A673 (cell line): ENCODE measurements at regions not wholly inside any gene's neighbourhood (a gene's known extent, or its start where the extent isn't known, plus 50 kb on each side); places are given as distances from the start of the nearest gene placed in this dataset.

Experiments
- BruUV-seq: library from RNA; stranded (reverse); fragments of 400-500 nt; replicated peaks from 2 replicates; lab custom pipeline; 2021; lab: Mats Ljungman, UMichigan
- CTCF ChIA-PET: fragments of 300-600 bp; sonication (Branson Sonifier 250); formaldehyde crosslinking; loops from one replicate; lab custom pipeline; 2022; ENCODE audit warnings: antibody characterized with exemption; lab: Charles Lee
- POLR2A ChIA-PET: fragments of 300-600 bp; sonication (Branson Sonifier 250); formaldehyde crosslinking; loops from one replicate; lab custom pipeline; 2022; ENCODE audit warnings: antibody characterized with exemption; ENCODE audit not compliant: low non-redundant PET; lab: Charles Lee
- DNase-seq: peaks from one replicate; pipeline ENCODE4 v3.0.0-alpha.2; 2015; ENCODE audit warnings: low spot score
- H3K27ac ChIP-seq: fragments of 200-600 bp; sonication (generic); 2 replicates; pipeline ENCODE4 v1.5.1; 2016; ENCODE audit warnings: mixed run types, low read depth, mild to moderate bottlenecking, mixed read lengths, antibody characterized with exemption, low read length; ENCODE audit not compliant: poor library complexity, severe bottlenecking
- H3K27me3 ChIP-seq: fragments of 200-600 bp; sonication (generic); replicated peaks from 2 replicates; pipeline ENCODE4 v1.6.1; 2017; ENCODE audit warnings: mixed run types, low read depth, mild to moderate bottlenecking, mixed read lengths, antibody characterized with exemption, low read length; ENCODE audit not compliant: insufficient read depth, poor library complexity
- H3K36me3 ChIP-seq: fragments of 200-600 bp; sonication (generic); 2 replicates; pipeline ENCODE4 v1.6.1; 2016; ENCODE audit warnings: mixed run types, mild to moderate bottlenecking, mixed read lengths, antibody characterized with exemption, low read length; ENCODE audit not compliant: insufficient read depth, poor library complexity, severe bottlenecking
- H3K4me1 ChIP-seq: fragments of 200-600 bp; sonication (generic); 2 replicates; pipeline ENCODE4 v1.6.1; 2017; ENCODE audit warnings: mixed run types, mild to moderate bottlenecking, mixed read lengths, antibody characterized with exemption, low read length; ENCODE audit not compliant: insufficient read depth, poor library complexity, severe bottlenecking
- H3K4me3 ChIP-seq: fragments of 200-600 bp; sonication (generic); 2 replicates; pipeline ENCODE4 v1.5.1; 2016; ENCODE audit warnings: low read depth, mixed run types, mild to moderate bottlenecking, mixed read lengths, low read length; ENCODE audit not compliant: poor library complexity, severe bottlenecking
- H3K9me3 ChIP-seq: fragments of 200-600 bp; sonication (generic); 2 replicates; pipeline ENCODE4 v1.6.1; 2016; ENCODE audit warnings: mixed run types, low read depth, mild to moderate bottlenecking, mixed read lengths, antibody characterized with exemption, low read length; ENCODE audit not compliant: poor library complexity, severe bottlenecking
- EZH2 ChIP-seq: fragments of 200-600 bp; sonication (generic); IDR thresholded peaks from 2 replicates; pipeline ENCODE4 v1.6.1; 2017; ENCODE audit warnings: borderline replicate concordance, low read depth, mild to moderate bottlenecking, mixed read lengths, antibody characterized with exemption, low read length; ENCODE audit not compliant: poor library complexity, severe bottlenecking
- intact Hi-C: fragments of 100-400 bp; cut with micrococcal nuclease; formaldehyde crosslinking; loops from one replicate; pipeline ENCODE4 v1.10.0; 2022; ENCODE audit not compliant: unreplicated experiment
- TF ChIP-seq, protein P1 (sequence below): fragments of 300-800, 200-600 bp; sonication (generic); conservative IDR thresholded peaks from 2 replicates; pipeline ENCODE4 v1.5.1; 2017; ENCODE audit warnings: low read depth, mild to moderate bottlenecking, antibody characterized with exemption, low read length, moderate library complexity, mixed read lengths

DNA sequence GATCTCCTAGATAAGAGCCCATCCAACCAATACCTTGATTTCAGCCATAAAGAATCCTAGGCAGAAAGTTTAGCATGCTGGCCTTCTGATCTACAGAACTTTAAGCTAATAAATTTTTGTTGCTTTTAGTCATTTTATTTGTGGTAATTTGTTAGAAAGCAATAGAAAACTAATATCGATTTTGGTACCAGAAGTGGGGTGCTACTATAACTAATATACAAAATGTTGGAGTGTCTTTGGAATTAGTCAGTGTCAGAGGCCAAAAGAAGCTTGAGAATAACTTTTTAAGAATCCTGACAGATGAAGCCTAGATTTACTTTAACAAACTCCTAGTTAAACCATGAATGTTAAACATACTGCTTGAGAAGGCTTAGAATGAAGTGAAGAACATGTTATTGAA, 83.6 kb upstream of the HSF2 start:
- intact Hi-C loops, result no loop called here
- no peak overlapping the region for H3K27ac ChIP-seq
- TF ChIP-seq EZH2, result no peak
- TF ChIP-seq, protein P1, sequence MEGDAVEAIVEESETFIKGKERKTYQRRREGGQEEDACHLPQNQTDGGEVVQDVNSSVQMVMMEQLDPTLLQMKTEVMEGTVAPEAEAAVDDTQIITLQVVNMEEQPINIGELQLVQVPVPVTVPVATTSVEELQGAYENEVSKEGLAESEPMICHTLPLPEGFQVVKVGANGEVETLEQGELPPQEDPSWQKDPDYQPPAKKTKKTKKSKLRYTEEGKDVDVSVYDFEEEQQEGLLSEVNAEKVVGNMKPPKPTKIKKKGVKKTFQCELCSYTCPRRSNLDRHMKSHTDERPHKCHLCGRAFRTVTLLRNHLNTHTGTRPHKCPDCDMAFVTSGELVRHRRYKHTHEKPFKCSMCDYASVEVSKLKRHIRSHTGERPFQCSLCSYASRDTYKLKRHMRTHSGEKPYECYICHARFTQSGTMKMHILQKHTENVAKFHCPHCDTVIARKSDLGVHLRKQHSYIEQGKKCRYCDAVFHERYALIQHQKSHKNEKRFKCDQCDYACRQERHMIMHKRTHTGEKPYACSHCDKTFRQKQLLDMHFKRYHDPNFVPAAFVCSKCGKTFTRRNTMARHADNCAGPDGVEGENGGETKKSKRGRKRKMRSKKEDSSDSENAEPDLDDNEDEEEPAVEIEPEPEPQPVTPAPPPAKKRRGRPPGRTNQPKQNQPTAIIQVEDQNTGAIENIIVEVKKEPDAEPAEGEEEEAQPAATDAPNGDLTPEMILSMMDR, result no peak
- H3K4me1 ChIP-seq, result no peaks in the 10 kb centered on the region
- no peaks in the 10 kb centered on the region for H3K36me3 ChIP-seq
- no TSS peak for BruUV-seq
- ChIA-PET CTCF (no interaction called here), POLR2A (no interaction called here)
- DNase-seq, result no peak
- no peak overlapping the region for H3K4me3 ChIP-seq
- peaks cover 14% of the 10 kb centered on the region for H3K9me3 ChIP-seq
- H3K27me3 ChIP-seq, result no peaks in the 10 kb centered on the region

DNA sequence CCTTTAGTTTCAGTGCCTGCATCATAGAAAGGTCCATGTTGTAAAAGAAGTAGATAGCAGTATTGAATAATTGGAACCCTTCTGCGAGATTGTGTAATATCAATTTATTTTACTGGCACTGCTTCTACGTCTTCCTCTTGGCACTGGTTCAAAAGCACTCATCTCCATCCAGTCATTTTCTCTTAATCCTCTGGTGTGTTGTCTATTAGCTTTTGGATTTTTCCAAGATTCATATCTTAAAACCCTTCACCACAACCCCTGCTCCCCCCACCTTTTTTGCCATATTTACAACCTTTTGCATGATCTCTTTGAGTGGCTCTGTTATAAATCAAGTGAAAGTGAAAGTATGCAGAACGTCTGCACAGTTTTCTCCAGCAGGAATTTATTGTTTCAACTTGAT, 76.6 kb upstream of the HSF2 start:
- no peak for TF ChIP-seq EZH2
- TF ChIP-seq, protein P1, result no peak
- Histone ChIP-seq H3K4me3 (peak overlapping the region; percentile 30), H3K27ac (no peak overlapping the region), H3K36me3 (no peaks in the 10 kb centered on the region), H3K4me1 (peaks cover 17% of the 10 kb centered on the region), H3K9me3 (no peaks in the 10 kb centered on the region), H3K27me3 (no peaks in the 10 kb centered on the region)
- peak; percentile 89 for DNase-seq
- BruUV-seq, result no TSS peak
- ChIA-PET CTCF (no interaction called here), POLR2A (no interaction called here)
- intact Hi-C loops, result no loop called here

DNA sequence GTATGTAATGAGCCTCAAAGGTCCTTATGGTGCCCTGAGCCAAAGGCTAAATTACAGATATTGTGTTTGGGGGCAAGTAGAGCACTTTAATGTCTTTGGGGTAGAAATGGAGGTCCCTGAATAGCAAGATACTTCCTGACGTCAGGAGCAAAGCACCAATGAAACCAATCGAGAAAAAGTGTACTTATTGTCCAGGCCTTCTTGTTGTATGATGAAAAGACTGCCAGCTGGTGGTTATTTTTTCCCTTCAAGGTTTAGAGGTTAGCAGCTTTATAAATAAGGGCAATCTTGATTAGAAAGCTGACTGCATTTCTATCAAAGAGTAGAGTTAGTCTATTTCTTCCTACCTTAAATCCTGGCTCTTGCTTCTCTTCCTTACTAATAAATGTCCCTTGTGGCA, 76.1 kb upstream of the HSF2 start:
- Histone ChIP-seq H3K27ac (no peak overlapping the region), H3K36me3 (no peaks in the 10 kb centered on the region), H3K27me3 (no peaks in the 10 kb centered on the region), H3K4me3 (peak overlapping the region; percentile 30), H3K4me1 (peaks cover 17% of the 10 kb centered on the region), H3K9me3 (no peaks in the 10 kb centered on the region)
- ChIA-PET POLR2A (no interaction called here), CTCF (no interaction called here)
- no peak for TF ChIP-seq EZH2
- TF ChIP-seq, protein P1, result no peak
- no TSS peak for BruUV-seq
- intact Hi-C loops, result no loop called here
- DNase-seq, result peak; percentile 4
